HEK293T (cell line): ENCODE measurements at regions not wholly inside any gene's neighbourhood (a gene's known extent, or its start where the extent isn't known, plus 50 kb on each side); places are given as distances from the start of the nearest gene placed in this dataset.

Experiments
- CTCF ChIA-PET: fragments of 350-600 bp; formaldehyde crosslinking; extraction: SDS; loops from one replicate; lab custom pipeline; 2021; ENCODE audit warnings: antibody characterized with exemption, inconsistent platforms; lab: Yijun Ruan, JAX
- POLR2A ChIA-PET: fragments of 350-600 bp; formaldehyde crosslinking; extraction: SDS; loops from one replicate; lab custom pipeline; 2020; ENCODE audit warnings: antibody characterized with exemption, inconsistent platforms; lab: Yijun Ruan, JAX
- DNase-seq: peaks from one replicate; pipeline ENCODE4 v3.0.0; 2012; ENCODE audit warnings: mixed read lengths; ENCODE audit errors: extremely low spot score
- ARNT ChIP-seq: fragments of 450-650 bp; IDR thresholded peaks from 2 replicates; pipeline ENCODE4 v1.6.1; 2017; ENCODE audit warnings: mild to moderate bottlenecking
- BHLHE40 ChIP-seq: fragments of 450-650 bp; IDR thresholded peaks from 2 replicates; pipeline ENCODE4 v1.6.1; 2016; ENCODE audit warnings: mild to moderate bottlenecking, moderate library complexity, borderline replicate concordance
- CTBP1 ChIP-seq: fragments of 450-650 bp; IDR thresholded peaks from 2 replicates; pipeline ENCODE4 v1.6.1; 2016; ENCODE audit warnings: borderline replicate concordance
- ELF4 ChIP-seq: fragments of 450-650 bp; IDR thresholded peaks from 2 replicates; pipeline ENCODE4 v1.6.1; 2017; ENCODE audit warnings: antibody characterized with exemption
- FOXA1 ChIP-seq: fragments of 450-650 bp; IDR thresholded peaks from 2 replicates; pipeline ENCODE4 v1.6.1; 2016; ENCODE audit warnings: mild to moderate bottlenecking
- FOXK2 ChIP-seq: fragments of 450-650 bp; IDR thresholded peaks from 2 replicates; pipeline ENCODE4 v1.6.1; 2016; ENCODE audit warnings: mild to moderate bottlenecking
- FOXM1 ChIP-seq: fragments of 450-650 bp; IDR thresholded peaks from 2 replicates; pipeline ENCODE4 v1.6.1; 2017; ENCODE audit warnings: mild to moderate bottlenecking, borderline replicate concordance
- HDGF ChIP-seq: fragments of 450-650 bp; IDR thresholded peaks from 2 replicates; pipeline ENCODE4 v1.6.1; 2017; ENCODE audit warnings: antibody characterized with exemption, borderline replicate concordance
- L3MBTL2 ChIP-seq: fragments of 450-650 bp; conservative IDR thresholded peaks from 2 replicates; pipeline ENCODE4 v1.6.1; 2016; ENCODE audit warnings: mild to moderate bottlenecking
- LEF1 ChIP-seq: fragments of 450-650 bp; IDR thresholded peaks from 2 replicates; pipeline ENCODE4 v1.6.1; 2017; ENCODE audit warnings: mild to moderate bottlenecking, borderline replicate concordance
- NFRKB ChIP-seq: fragments of 450-650 bp; IDR thresholded peaks from 2 replicates; pipeline ENCODE4 v1.6.1; 2016; ENCODE audit warnings: mild to moderate bottlenecking, moderate library complexity
- PKNOX1 ChIP-seq: fragments of 450-650 bp; IDR thresholded peaks from 2 replicates; pipeline ENCODE4 v1.6.1; 2016
- SP1 ChIP-seq: fragments of 450-650 bp; IDR thresholded peaks from 2 replicates; pipeline ENCODE4 v1.6.1; 2017
- SUZ12 ChIP-seq: fragments of 450-650 bp; IDR thresholded peaks from 2 replicates; pipeline ENCODE4 v1.6.1; 2016; ENCODE audit warnings: mild to moderate bottlenecking
- TARDBP ChIP-seq: fragments of 450-650 bp; IDR thresholded peaks from 2 replicates; pipeline ENCODE4 v1.6.1; 2016
- ZNF384 ChIP-seq: fragments of 450-650 bp; IDR thresholded peaks from 2 replicates; pipeline ENCODE4 v1.6.1; 2016

GRCh38 chr2:157986761-157987160 lies 110.6 kb upstream of the ACVR1 start:
- POLR2A ChIA-PET = no interaction called here

GRCh38 chr2:157984866-157985265 lies 108.7 kb upstream of the ACVR1 start:
- TF ChIP-seq ZNF384 = no peak
- TF ChIP-seq NFRKB = no peak
- TF ChIP-seq SUZ12 = no peak
- no peak for TF ChIP-seq BHLHE40
- TF ChIP-seq FOXM1 = no peak
- no peak for TF ChIP-seq FOXA1
- no peak for TF ChIP-seq CTBP1
- no peak for TF ChIP-seq L3MBTL2
- TF ChIP-seq TARDBP = no peak
- TF ChIP-seq FOXK2 = no peak
- no peak for TF ChIP-seq HDGF
- TF ChIP-seq PKNOX1 = no peak
- no peak for TF ChIP-seq ELF4
- TF ChIP-seq SP1 = no peak
- no peak for TF ChIP-seq LEF1
- CTCF ChIA-PET = no interaction called here
- POLR2A ChIA-PET = no interaction called here
- no peak for DNase-seq

More at GRCh38 chr2:157986761-157987160, 110.6 kb upstream of the ACVR1 start:
- TF ChIP-seq SUZ12 (no peak), PKNOX1 (no peak), SP1 (no peak), CTBP1 (no peak), HDGF (no peak), L3MBTL2 (no peak), TARDBP (no peak), BHLHE40 (no peak), LEF1 (no peak), FOXK2 (no peak), NFRKB (no peak), FOXM1 (no peak), ARNT (no peak), ELF4 (no peak), FOXA1 (no peak), ZNF384 (no peak)
- CTCF ChIA-PET = no interaction called here
- no peak for DNase-seq

- TF ChIP-seq ZNF384 = no peak
- no peak for TF ChIP-seq FOXM1
- no peak for TF ChIP-seq ARNT
- no peak for TF ChIP-seq FOXA1
- TF ChIP-seq PKNOX1 = no peak
- no peak for TF ChIP-seq BHLHE40
- no peak for TF ChIP-seq FOXK2
- no peak for TF ChIP-seq TARDBP
- TF ChIP-seq ELF4 = no peak
- no peak for TF ChIP-seq HDGF
- TF ChIP-seq CTBP1 = no peak
- TF ChIP-seq SP1 = no peak
- TF ChIP-seq NFRKB = no peak
- no peak for TF ChIP-seq SUZ12
- TF ChIP-seq LEF1 = no peak
- no peak for TF ChIP-seq L3MBTL2
- POLR2A ChIA-PET = no interaction called here
- CTCF ChIA-PET = no interaction called here
- DNase-seq = no peak
Measured at GRCh38 chr2:157980020-157980419, 103.9 kb upstream of the ACVR1 start.

GRCh38 chr2:157971702-157972101 lies 95.6 kb upstream of the ACVR1 start:
- CTCF ChIA-PET = no interaction called here
- TF ChIP-seq ZNF384 = no peak
- TF ChIP-seq L3MBTL2 = no peak
- TF ChIP-seq LEF1 = no peak
- no peak for TF ChIP-seq FOXA1
- TF ChIP-seq TARDBP = no peak
- POLR2A ChIA-PET = interaction anchor here (2.9 kb wide), 1 partner anchor 95 kb away, joined by 9 read pairs; the partner anchor contains the start of gene ACVR1
- no peak for DNase-seq

GRCh38 chr2:157967856-157968255 lies 91.7 kb upstream of the ACVR1 start:
- ChIA-PET CTCF (no interaction called here), POLR2A (no interaction called here)
- no peak for TF ChIP-seq CTBP1
- TF ChIP-seq LEF1 = no peak
- TF ChIP-seq FOXK2 = no peak
- no peak for DNase-seq

- ChIA-PET POLR2A (no interaction called here), CTCF (no interaction called here)
- no peak for DNase-seq
- TF ChIP-seq SUZ12 (no peak), CTBP1 (no peak)
Measured at GRCh38 chr2:157959249-157959648, 83.1 kb upstream of the ACVR1 start.

- no peak for DNase-seq
- ChIA-PET CTCF (no interaction called here), POLR2A (no interaction called here)
- no peak for TF ChIP-seq L3MBTL2
- no peak for TF ChIP-seq ELF4
- no peak for TF ChIP-seq CTBP1
- no peak for TF ChIP-seq FOXK2
- TF ChIP-seq NFRKB = no peak
- no peak for TF ChIP-seq BHLHE40
- no peak for TF ChIP-seq FOXA1
- no peak for TF ChIP-seq FOXM1
- no peak for TF ChIP-seq SUZ12
- TF ChIP-seq TARDBP = no peak
- TF ChIP-seq SP1 = no peak
Measured at GRCh38 chr2:157957596-157957995, 81.5 kb upstream of the ACVR1 start.
